SK-N-SH treated with all-trans-retinoic acid at 6 μM for 48 hours (cell line): ENCODE measurements at regions not wholly inside any gene's neighbourhood (a gene's known extent, or its start where the extent isn't known, plus 50 kb on each side); places are given as distances from the start of the nearest gene placed in this dataset.

Source experiments
- CREB5 ChIP-seq: fragments of 250-450 bp; sonication (Bioruptor Pico); IDR thresholded peaks from 2 replicates; pipeline ENCODE4 v1.5.1; 2020; ENCODE audit warnings: low read depth, mild to moderate bottlenecking, moderate library complexity
- PATZ1 ChIP-seq: fragments of 250-450 bp; sonication (Bioruptor Pico); IDR thresholded peaks from 2 replicates; pipeline ENCODE4 v1.8.0; 2020; ENCODE audit warnings: mild to moderate bottlenecking, moderate library complexity, borderline replicate concordance
- POU6F1 ChIP-seq: fragments of 250-450 bp; sonication (Bioruptor Pico); IDR thresholded peaks from 2 replicates; pipeline ENCODE4 v1.8.0; 2021; ENCODE audit warnings: low read depth, mild to moderate bottlenecking, moderate library complexity, borderline replicate concordance
- PPARA ChIP-seq: fragments of 250-450 bp; sonication (Bioruptor Pico); IDR thresholded peaks from 2 replicates; pipeline ENCODE4 v1.5.0; 2020; ENCODE audit warnings: mild to moderate bottlenecking, borderline replicate concordance
- TCF4 ChIP-seq: fragments of 250-450 bp; sonication (Bioruptor Pico); IDR thresholded peaks from 2 replicates; pipeline ENCODE4 v1.8.0; 2021; ENCODE audit warnings: mild to moderate bottlenecking, moderate library complexity, borderline replicate concordance
- TSHZ2 ChIP-seq: fragments of 250-450 bp; sonication (Bioruptor Pico); IDR thresholded peaks from 2 replicates; pipeline ENCODE4 v1.5.0; 2020; ENCODE audit warnings: mild to moderate bottlenecking, moderate library complexity

- no peak for TF ChIP-seq POU6F1 (CRISPR knock-in tag)
- TF ChIP-seq TSHZ2 (CRISPR knock-in tag): no peak
- no peak for TF ChIP-seq CREB5 (CRISPR knock-in tag)
- no peak for TF ChIP-seq PATZ1
- TF ChIP-seq PPARA: no peak
- TF ChIP-seq TCF4: no peak
Observed at GRCh38 chr1:79679916-79680315, 673.4 kb upstream of the ADGRL4 start.
